ENCODE measurements at regions not wholly inside any gene's neighbourhood (a gene's known extent, or its start where the extent isn't known, plus 50 kb on each side); places are given as distances from the start of the nearest gene placed in this dataset.

GRCh38 chr14:22513066-22513812 lies 75.8 kb downstream of the DAD1 start:
- DNase-seq (ENCODE audit: low read depth), result no peak

GRCh38 chr14:22512106-22512814 lies 76.8 kb downstream of the DAD1 start:
- no peak for DNase-seq (ENCODE audit: low read depth)

GRCh38 chr14:22510527-22511110 lies 78.4 kb downstream of the DAD1 start:
- no peak for DNase-seq (ENCODE audit: low read depth)

- no peak for DNase-seq (ENCODE audit: low read depth)
Measured at GRCh38 chr14:22509751-22510300, 79.2 kb downstream of the DAD1 start.

- DNase-seq (ENCODE audit: low read depth), result no peak
Measured at GRCh38 chr14:22509036-22509709, 79.9 kb downstream of the DAD1 start.

GRCh38 chr14:22508662-22509035 lies 80.4 kb downstream of the DAD1 start:
- DNase-seq (ENCODE audit: low read depth), result no peak

GRCh38 chr14:22508150-22508457 lies 80.9 kb downstream of the DAD1 start:
- no peak for DNase-seq (ENCODE audit: low read depth)

- DNase-seq (ENCODE audit: low read depth), result no peak
Measured at GRCh38 chr14:22506778-22507351, 82.2 kb downstream of the DAD1 start.

- DNase-seq (ENCODE audit: low read depth), result no peak
Measured at GRCh38 chr14:22506378-22506710, 82.7 kb downstream of the DAD1 start.

- no peak for DNase-seq (ENCODE audit: low read depth)
Measured at GRCh38 chr14:22505697-22506377, 83.2 kb downstream of the DAD1 start.

- DNase-seq (ENCODE audit: low read depth), result no peak
Measured at GRCh38 chr14:22505309-22505696, 83.7 kb downstream of the DAD1 start.

- no peak for DNase-seq (ENCODE audit: low read depth)
Measured at GRCh38 chr14:22502551-22502950, 86.5 kb downstream of the DAD1 start.

- no peak for DNase-seq (ENCODE audit: low read depth)
Measured at GRCh38 chr14:22502007-22502406, 87.0 kb downstream of the DAD1 start.

- no peak for DNase-seq (ENCODE audit: low read depth)
Measured at GRCh38 chr14:22500954-22501726, 87.9 kb downstream of the DAD1 start.

- DNase-seq (ENCODE audit: low read depth), result no peak
Measured at GRCh38 chr14:22500525-22500924, 88.5 kb downstream of the DAD1 start.

GRCh38 chr14:22497671-22498093 lies 91.3 kb downstream of the DAD1 start:
- DNase-seq (ENCODE audit: low read depth), result no peak

- no peak for DNase-seq (ENCODE audit: low read depth)
Measured at GRCh38 chr14:22497144-22497423, 91.9 kb downstream of the DAD1 start.

GRCh38 chr14:22494486-22495135 lies 94.4 kb downstream of the DAD1 start:
- no peak for DNase-seq (ENCODE audit: low read depth)

GRCh38 chr14:22493753-22494152 lies 95.3 kb downstream of the DAD1 start:
- no peak for DNase-seq (ENCODE audit: low read depth)

GRCh38 chr14:22492622-22493542 lies 96.1 kb downstream of the DAD1 start:
- no peak for DNase-seq (ENCODE audit: low read depth)

Measured in stimulated activated CD8-positive, alpha-beta memory T cell treated with anti-CD3 and anti-CD28 coated beads, Interleukin-4, amount 100 ng/mL, for 24 hours (primary cell).